Stomach smooth muscle (tissue), 2 donors: ENCODE measurements at regions not wholly inside any gene's neighbourhood (a gene's known extent, or its start where the extent isn't known, plus 50 kb on each side); places are given as distances from the start of the nearest gene placed in this dataset.

Experiments
- H3K27ac ChIP-seq: one replicate; pipeline ENCODE4 v1.7.0; 2013; ENCODE audit warnings: mild to moderate bottlenecking, low read length, inconsistent platforms
- H3K27me3 ChIP-seq, 2 donors: one replicate each; pipeline ENCODE4 v1.7.0; 2013; ENCODE audit warnings: low read length in 2 of 2; ENCODE audit not compliant: insufficient read depth in 2 of 2, control insufficient read depth in 1 of 2
- H3K36me3 ChIP-seq, 2 donors: one replicate each; pipeline ENCODE4 v1.7.0; 2013; ENCODE audit warnings: low read length in 2 of 2; ENCODE audit not compliant: control insufficient read depth in 2 of 2, insufficient read depth in 2 of 2
- H3K4me1 ChIP-seq: one replicate; pipeline ENCODE4 v1.7.0; 2013; ENCODE audit warnings: low read length; ENCODE audit not compliant: control insufficient read depth, insufficient read depth
- H3K4me3 ChIP-seq, 2 donors: one replicate each; pipeline ENCODE4 v1.7.0; 2013; ENCODE audit warnings: low read length in 2 of 2
- H3K9ac ChIP-seq, 2 donors: one replicate each; pipeline ENCODE4 v1.7.0; 2013; ENCODE audit warnings: low read length in 2 of 2, mild to moderate bottlenecking in 1 of 2
- H3K9me3 ChIP-seq, 2 donors: one replicate each; pipeline ENCODE4 v1.7.0; 2013; ENCODE audit warnings: low read length in 2 of 2; ENCODE audit not compliant: control insufficient read depth in 2 of 2
- donor health status: healthy.
- donor health status: Pancreatic carcinoma.

- no peaks in the 10 kb centered on the region for H3K4me1 ChIP-seq
- no peak overlapping the region for H3K4me3 ChIP-seq
- H3K27ac ChIP-seq: no peak overlapping the region
- H3K9ac ChIP-seq: no peak overlapping the region
- no peaks in the 10 kb centered on the region for H3K9me3 ChIP-seq
- H3K27me3 ChIP-seq: no peaks in the 10 kb centered on the region
- H3K36me3 ChIP-seq: no peaks in the 10 kb centered on the region
These were observed 113.7 kb upstream of the DPYD start for GRCh38 chr1:98034505-98034904.

- Histone ChIP-seq H3K36me3 (no peaks in the 10 kb centered on the region), H3K4me1 (no peaks in the 10 kb centered on the region), H3K4me3 (no peak overlapping the region), H3K9ac (no peak overlapping the region), H3K27me3 (no peaks in the 10 kb centered on the region), H3K27ac (no peak overlapping the region), H3K9me3 (no peaks in the 10 kb centered on the region)
These were observed 112.1 kb upstream of the DPYD start for GRCh38 chr1:98032958-98033357.

GRCh38 chr1:98030976-98031375 lies 110.1 kb upstream of the DPYD start:
- H3K27ac ChIP-seq: no peak overlapping the region

GRCh38 chr1:98030483-98030882 lies 109.6 kb upstream of the DPYD start:
- Histone ChIP-seq H3K4me3 (no peak overlapping the region), H3K9me3 (no peaks in the 10 kb centered on the region), H3K27ac (no peak overlapping the region), H3K36me3 (no peaks in the 10 kb centered on the region), H3K27me3 (no peaks in the 10 kb centered on the region), H3K9ac (no peak overlapping the region), H3K4me1 (no peaks in the 10 kb centered on the region)

More at GRCh38 chr1:98030976-98031375, 110.1 kb upstream of the DPYD start:
- Histone ChIP-seq H3K36me3 (no peaks in the 10 kb centered on the region), H3K4me3 (no peak overlapping the region), H3K9me3 (no peaks in the 10 kb centered on the region), H3K27me3 (no peaks in the 10 kb centered on the region), H3K9ac (no peak overlapping the region), H3K4me1 (no peaks in the 10 kb centered on the region)

GRCh38 chr1:98028800-98029199 lies 108.0 kb upstream of the DPYD start:
- no peak overlapping the region for H3K27ac ChIP-seq
- no peaks in the 10 kb centered on the region for H3K9me3 ChIP-seq
- no peaks in the 10 kb centered on the region for H3K4me1 ChIP-seq
- H3K27me3 ChIP-seq: no peaks in the 10 kb centered on the region
- H3K36me3 ChIP-seq: no peaks in the 10 kb centered on the region
- H3K9ac ChIP-seq: no peak overlapping the region
- H3K4me3 ChIP-seq: no peak overlapping the region

GRCh38 chr1:98027103-98027705 lies 106.4 kb upstream of the DPYD start:
- H3K4me3 ChIP-seq: no peak overlapping the region

GRCh38 chr1:98025858-98026257 lies 105.0 kb upstream of the DPYD start:
- Histone ChIP-seq H3K36me3 (no peaks in the 10 kb centered on the region), H3K9me3 (no peaks in the 10 kb centered on the region), H3K27ac (no peak overlapping the region), H3K27me3 (no peaks in the 10 kb centered on the region), H3K9ac (no peak overlapping the region), H3K4me3 (no peak overlapping the region), H3K4me1 (no peaks in the 10 kb centered on the region)

More at GRCh38 chr1:98027103-98027705, 106.4 kb upstream of the DPYD start:
- H3K27ac ChIP-seq: no peak overlapping the region
- H3K9me3 ChIP-seq: no peaks in the 10 kb centered on the region
- no peak overlapping the region for H3K9ac ChIP-seq
- H3K4me1 ChIP-seq: no peaks in the 10 kb centered on the region
- H3K36me3 ChIP-seq: no peaks in the 10 kb centered on the region
- H3K27me3 ChIP-seq: no peaks in the 10 kb centered on the region

- H3K9me3 ChIP-seq: no peaks in the 10 kb centered on the region
- no peaks in the 10 kb centered on the region for H3K4me1 ChIP-seq
- no peak overlapping the region for H3K4me3 ChIP-seq
- no peaks in the 10 kb centered on the region for H3K36me3 ChIP-seq
- no peak overlapping the region for H3K27ac ChIP-seq
- H3K27me3 ChIP-seq: no peaks in the 10 kb centered on the region
- H3K9ac ChIP-seq: no peak overlapping the region
These were observed 100.3 kb upstream of the DPYD start for GRCh38 chr1:98021126-98021525.

- Histone ChIP-seq H3K9me3 (no peaks in the 10 kb centered on the region), H3K4me3 (no peak overlapping the region), H3K27me3 (no peaks in the 10 kb centered on the region), H3K27ac (no peak overlapping the region), H3K4me1 (no peaks in the 10 kb centered on the region), H3K36me3 (no peaks in the 10 kb centered on the region), H3K9ac (no peak overlapping the region)
These were observed 98.9 kb upstream of the DPYD start for GRCh38 chr1:98019747-98020146.

GRCh38 chr1:98018074-98018473 lies 97.2 kb upstream of the DPYD start:
- Histone ChIP-seq H3K4me3 (no peak overlapping the region), H3K9ac (no peak overlapping the region), H3K27me3 (no peaks in the 10 kb centered on the region), H3K27ac (no peak overlapping the region), H3K36me3 (no peaks in the 10 kb centered on the region), H3K9me3 (no peaks in the 10 kb centered on the region), H3K4me1 (no peaks in the 10 kb centered on the region)

- no peaks in the 10 kb centered on the region for H3K27me3 ChIP-seq
- no peaks in the 10 kb centered on the region for H3K4me1 ChIP-seq
- no peaks in the 10 kb centered on the region for H3K9me3 ChIP-seq
- H3K36me3 ChIP-seq: no peaks in the 10 kb centered on the region
- no peak overlapping the region for H3K27ac ChIP-seq
- no peak overlapping the region for H3K9ac ChIP-seq
- no peak overlapping the region for H3K4me3 ChIP-seq
These were observed 96.3 kb upstream of the DPYD start for GRCh38 chr1:98017184-98017583.
